CMK (cell line): ENCODE measurements at regions not wholly inside any gene's neighbourhood (a gene's known extent, or its start where the extent isn't known, plus 50 kb on each side); places are given as distances from the start of the nearest gene placed in this dataset.
"Not testable (repeated sequence)": the region's sequence is repeated elsewhere in the genome, so short reads cannot be mapped to it uniquely, and the experiment has no call there.

Experiments used
- DNase-seq: peaks from one replicate; pipeline ENCODE4 v3.0.0-alpha.2; 2010; ENCODE audit warnings: low read depth

GRCh38 chr5:101751105-101751504, 545.0 kb downstream of the SLCO4C1 start:
- no peak for DNase-seq

- DNase-seq: not testable (repeated sequence)
Observed at GRCh38 chr5:101743000-101743399, 553.1 kb downstream of the SLCO4C1 start.

GRCh38 chr5:101728933-101729332, 567.2 kb downstream of the SLCO4C1 start:
- DNase-seq: no peak

GRCh38 chr5:101721543-101721942, 574.5 kb downstream of the SLCO4C1 start:
- no peak for DNase-seq

DNA sequence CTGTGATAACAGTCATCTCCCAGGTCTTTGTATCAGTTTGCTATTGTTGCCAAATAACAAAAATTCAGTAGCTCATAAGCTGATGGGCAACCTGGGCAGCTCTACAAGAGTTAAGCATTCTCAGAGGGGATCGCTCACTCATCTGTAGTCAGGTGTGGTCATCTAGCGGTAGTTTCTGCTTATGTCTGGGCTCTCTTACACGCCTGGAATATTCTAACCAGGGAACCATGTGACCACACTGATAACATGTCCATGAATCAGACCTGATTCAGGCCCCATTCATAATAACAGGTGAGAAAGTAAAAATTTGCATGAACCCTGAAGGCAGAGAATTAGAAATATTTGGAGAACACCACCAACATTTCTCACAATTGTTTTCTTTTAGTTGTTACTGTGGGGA, 576.1 kb downstream of the SLCO4C1 start:
- no peak for DNase-seq

DNA sequence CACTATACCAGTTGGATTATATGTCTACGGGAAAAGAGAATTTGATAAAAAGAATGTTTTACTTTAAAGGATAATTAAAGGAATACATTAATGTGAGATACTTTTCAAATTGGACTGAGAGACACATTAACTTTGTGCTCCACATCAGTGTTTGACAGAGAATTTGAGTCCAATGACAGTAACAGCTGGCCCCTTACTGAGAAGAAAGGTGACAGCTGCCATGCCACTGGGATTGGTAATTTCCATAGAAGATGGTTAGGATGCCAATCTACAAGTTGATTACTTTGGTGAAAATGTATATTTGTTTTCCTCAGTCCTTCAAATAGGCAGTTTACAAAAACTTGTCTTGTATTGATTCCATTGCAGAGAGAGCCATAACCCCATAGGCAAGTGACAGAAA, 578.4 kb downstream of the SLCO4C1 start:
- DNase-seq: no peak

DNA sequence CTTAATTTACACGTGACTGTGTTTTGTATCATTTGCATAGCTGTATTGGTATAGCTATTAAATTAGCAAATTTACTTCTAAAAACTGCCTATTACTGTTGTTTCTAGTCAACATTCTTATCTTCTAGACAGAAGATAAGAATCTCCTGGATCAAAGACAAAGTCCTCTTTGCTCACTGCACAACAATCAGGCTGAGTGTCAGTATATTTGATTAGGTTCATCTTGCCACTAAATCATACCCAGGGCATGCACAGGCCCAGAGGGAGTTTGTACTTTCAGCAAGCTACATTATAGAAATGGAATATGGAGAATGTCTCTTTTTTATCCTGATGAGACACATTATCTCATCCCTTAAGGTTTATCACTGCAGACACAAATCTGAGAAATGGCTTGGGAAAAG, 579.1 kb downstream of the SLCO4C1 start:
- no peak for DNase-seq

- not testable (repeated sequence) for DNase-seq
Observed at GRCh38 chr5:101715790-101716189, 580.3 kb downstream of the SLCO4C1 start.

GRCh38 chr5:101689306-101689705, 606.8 kb downstream of the SLCO4C1 start:
- no peak for DNase-seq

- no peak for DNase-seq
Observed at GRCh38 chr5:101688156-101688555, 607.9 kb downstream of the SLCO4C1 start.

DNA sequence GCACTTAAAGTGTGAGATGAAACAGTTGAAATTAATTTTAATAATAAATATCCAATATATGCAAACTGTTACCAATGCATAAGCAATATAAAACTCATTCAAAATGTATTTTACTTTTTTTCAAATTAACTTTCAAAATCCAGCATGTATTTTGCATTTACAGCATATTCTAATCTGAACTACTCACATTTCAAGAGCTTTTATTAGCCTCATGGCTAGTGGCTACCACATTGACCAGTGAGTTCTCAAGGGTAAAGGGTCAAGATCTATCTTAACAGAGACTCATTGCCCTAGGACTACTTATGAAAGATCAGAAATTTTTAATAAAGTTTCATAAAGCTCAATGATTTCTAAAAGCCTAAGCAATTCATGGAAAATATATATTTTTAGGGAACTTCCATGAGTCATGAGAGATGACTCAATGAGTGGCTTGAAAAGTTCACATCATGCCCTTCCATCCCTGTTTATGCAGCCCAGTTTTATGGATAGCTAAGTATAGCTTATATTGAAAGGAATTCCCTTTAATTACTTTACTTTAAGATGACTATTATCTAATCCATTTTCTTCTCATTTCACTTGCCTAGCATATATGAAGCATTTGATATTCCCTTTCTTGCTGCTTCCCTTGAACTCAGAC, 608.6 kb downstream of the SLCO4C1 start:
- DNase-seq: no peak

GRCh38 chr5:101686536-101687157, 609.4 kb downstream of the SLCO4C1 start:
- no peak for DNase-seq

DNA sequence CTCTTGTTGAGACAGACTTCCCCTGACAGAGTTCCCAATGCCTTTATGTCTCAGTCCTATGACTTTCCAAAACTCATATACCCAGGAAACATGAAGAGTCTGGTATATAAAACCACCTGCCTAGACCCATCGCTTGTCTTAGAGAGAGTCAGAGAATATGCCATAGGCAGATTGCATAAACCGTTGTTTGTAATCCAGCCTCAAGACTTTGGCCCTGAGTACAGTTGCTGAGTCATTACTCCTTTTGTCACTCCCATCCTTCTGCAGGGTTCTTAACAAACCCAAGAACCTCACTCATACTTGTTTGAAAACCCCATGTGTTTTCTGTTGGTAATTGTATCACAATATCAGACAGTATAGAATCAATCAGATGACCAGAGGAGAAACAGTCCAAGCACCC, 616.3 kb downstream of the SLCO4C1 start:
- no peak for DNase-seq

GRCh38 chr5:101678481-101679193, 617.4 kb downstream of the SLCO4C1 start:
- DNase-seq: peak; percentile 30

DNA sequence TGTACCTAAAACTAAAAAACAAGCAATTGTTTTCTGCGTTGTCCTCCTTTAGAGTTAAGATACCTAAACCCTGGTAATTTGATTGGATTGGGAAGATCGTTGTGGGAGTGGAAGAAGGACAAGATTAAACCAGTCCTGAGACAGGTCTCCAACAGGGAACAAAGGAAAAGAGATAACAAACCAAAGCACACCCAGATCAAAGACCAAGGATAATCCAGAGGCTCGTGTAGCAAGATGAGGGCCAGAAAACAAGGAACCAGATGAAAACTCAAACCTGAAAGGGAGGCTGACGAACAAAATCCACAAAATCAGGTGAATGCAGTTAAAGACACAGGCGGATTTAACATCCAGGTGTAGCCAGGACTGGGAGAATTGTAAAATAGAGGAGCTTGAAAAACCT, 618.1 kb downstream of the SLCO4C1 start:
- DNase-seq: no peak

DNA sequence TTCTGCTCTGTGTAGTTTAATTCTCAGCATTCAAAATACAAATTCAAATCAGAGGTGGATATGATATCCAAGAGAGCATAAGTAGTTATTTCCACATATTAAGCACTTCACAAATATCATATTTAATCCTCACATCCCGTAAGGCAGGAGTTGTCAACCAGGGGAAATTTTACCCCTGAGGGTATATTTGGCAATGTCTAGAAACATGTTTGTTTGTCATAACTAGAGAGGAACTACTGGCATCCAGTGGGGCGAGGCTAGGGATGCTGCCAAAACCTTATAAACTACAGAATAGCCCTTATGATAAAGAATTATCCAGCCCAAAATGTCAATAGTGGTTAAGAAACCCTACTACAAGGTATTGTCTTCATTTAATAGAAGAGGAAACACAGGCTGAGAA, 619.4 kb downstream of the SLCO4C1 start:
- no peak for DNase-seq

GRCh38 chr5:101675510-101676219, 620.4 kb downstream of the SLCO4C1 start:
- no peak for DNase-seq

DNA sequence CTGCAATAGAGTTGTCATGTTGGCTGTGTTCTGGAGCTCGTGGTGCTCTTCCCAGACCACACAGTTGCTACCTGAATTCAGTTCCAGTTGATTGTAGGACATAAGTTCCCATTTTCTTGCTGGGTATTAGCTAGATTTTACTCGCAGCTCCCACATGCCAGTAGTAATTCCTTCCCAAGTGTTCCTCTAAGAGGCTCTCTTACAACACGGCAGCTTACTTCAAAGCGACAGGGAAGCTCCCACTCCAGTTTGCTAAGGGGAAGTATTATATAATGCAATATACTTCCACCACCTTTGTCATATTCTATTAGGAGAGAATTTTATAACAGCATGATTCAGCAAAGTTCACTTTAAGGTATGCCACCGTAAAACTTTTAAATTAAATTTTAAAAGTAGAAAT, 623.0 kb downstream of the SLCO4C1 start:
- DNase-seq: no peak

- no peak for DNase-seq
Observed at GRCh38 chr5:101664071-101664791, 631.9 kb downstream of the SLCO4C1 start.

GRCh38 chr5:101663543-101663942, 632.5 kb downstream of the SLCO4C1 start:
- DNase-seq: no peak

DNA sequence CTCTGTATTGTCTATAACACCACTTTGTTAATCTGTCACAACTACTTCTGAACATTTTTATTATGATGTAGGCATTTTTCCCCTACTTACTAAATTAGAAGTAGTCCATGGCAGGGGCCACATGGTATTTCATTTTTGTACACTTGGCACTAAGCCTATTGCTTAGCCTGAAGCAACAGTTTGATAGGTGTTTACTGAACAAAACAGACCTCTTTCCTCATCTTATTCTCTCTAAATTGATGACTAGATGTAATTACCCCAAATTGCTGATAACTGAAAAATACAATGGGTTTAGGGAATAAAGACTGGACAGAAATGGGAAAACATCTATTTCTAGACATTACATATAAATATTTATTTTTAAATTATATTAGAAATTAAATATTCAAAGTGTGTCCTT, 633.8 kb downstream of the SLCO4C1 start:
- no peak for DNase-seq

GRCh38 chr5:101658433-101658832, 637.7 kb downstream of the SLCO4C1 start:
- DNase-seq: no peak
